PC-3 (cell line): ENCODE measurements at regions not wholly inside any gene's neighbourhood (a gene's known extent, or its start where the extent isn't known, plus 50 kb on each side); places are given as distances from the start of the nearest gene placed in this dataset.

Experiments used
- ATAC-seq: fragments of 200-7000 bp; cut with Tn5 transposase; 2 replicates; pipeline ENCODE4 v1.9.1; 2020; ENCODE audit warnings: mild to moderate bottlenecking, moderate library complexity
- BruUV-seq: library from RNA; stranded (reverse); fragments of 400-500 nt; replicated peaks from 2 replicates; lab custom pipeline; 2021; lab: Mats Ljungman, UMichigan
- CTCF ChIA-PET: fragments of 300-600 bp; sonication (Branson Sonifier 250); formaldehyde crosslinking; loops from one replicate; lab custom pipeline; 2022; ENCODE audit warnings: antibody characterized with exemption; lab: Charles Lee
- POLR2A ChIA-PET: fragments of 300-600 bp; sonication (Branson Sonifier 250); formaldehyde crosslinking; loops from one replicate; lab custom pipeline; 2022; ENCODE audit warnings: antibody characterized with exemption; ENCODE audit not compliant: unreplicated experiment; lab: Charles Lee
- DNase-seq: peaks from one replicate; pipeline ENCODE4 v3.0.0-alpha.2; 2015
- H2AFZ ChIP-seq: fragments of 300-600 bp; sonication (generic); 2 replicates; pipeline ENCODE4 v1.6.0; 2016; ENCODE audit warnings: antibody characterized with exemption, low read length
- H3F3A ChIP-seq: fragments of 300-600 bp; sonication (generic); one replicate; pipeline ENCODE4 v1.6.0; 2017; ENCODE audit warnings: antibody characterized with exemption, low read length, control low read depth, mild to moderate bottlenecking; ENCODE audit not compliant: unreplicated experiment
- H3K27ac ChIP-seq: fragments of 300-600 bp; sonication (generic); 2 replicates; pipeline ENCODE4 v1.5.1; 2016; ENCODE audit warnings: mild to moderate bottlenecking, low read length
- H3K27me3 ChIP-seq: fragments of 300-600 bp; sonication (generic); 2 replicates; pipeline ENCODE4 v1.6.1; 2016; ENCODE audit warnings: low read length, mixed read lengths
- H3K36me3 ChIP-seq: fragments of 300-600 bp; sonication (generic); 2 replicates; pipeline ENCODE4 v1.6.1; 2016; ENCODE audit warnings: low read depth, mixed run types, low read length, mixed read lengths
- H3K4me1 ChIP-seq: fragments of 300-600 bp; sonication (generic); 2 replicates; pipeline ENCODE4 v1.5.1; 2016; ENCODE audit warnings: low read length; ENCODE audit not compliant: insufficient read depth
- H3K4me2 ChIP-seq: fragments of 300-600 bp; sonication (generic); 2 replicates; pipeline ENCODE4 v1.6.0; 2016; ENCODE audit warnings: low read length
- H3K4me3 ChIP-seq: fragments of 300-600 bp; sonication (generic); 2 replicates; pipeline ENCODE4 v1.5.1; 2016; ENCODE audit warnings: mild to moderate bottlenecking, low read length, mixed read lengths
- H3K79me2 ChIP-seq: fragments of 300-600 bp; sonication (generic); 2 replicates; pipeline ENCODE4 v1.6.1; 2017; ENCODE audit warnings: low read length, mixed read lengths
- H3K9ac ChIP-seq: fragments of 300-600 bp; sonication (generic); 2 replicates; pipeline ENCODE4 v1.6.0; 2016; ENCODE audit warnings: mild to moderate bottlenecking, low read length
- H3K9me2 ChIP-seq: fragments of 300-600 bp; sonication (generic); replicated peaks from 2 replicates; pipeline ENCODE4 v1.6.1; 2016; ENCODE audit warnings: mixed run types, low read length, mixed read lengths
- H3K9me3 ChIP-seq: fragments of 300-600 bp; sonication (generic); 2 replicates; pipeline ENCODE4 v1.6.1; 2016; ENCODE audit warnings: low read length, mixed read lengths
- H4K20me1 ChIP-seq: fragments of 300-600 bp; sonication (generic); 2 replicates; pipeline ENCODE4 v1.6.1; 2016; ENCODE audit warnings: low read length, mixed read lengths
- EZH2 ChIP-seq: fragments of 300-600 bp; sonication (generic); IDR thresholded peaks from one replicate; pipeline ENCODE4 v1.6.1; 2017; ENCODE audit warnings: antibody characterized with exemption, mild to moderate bottlenecking, low read length; ENCODE audit not compliant: unreplicated experiment
- EZH2phosphoT487 ChIP-seq: fragments of 300-600 bp; sonication (generic); IDR thresholded peaks from 2 replicates; pipeline ENCODE4 v1.6.1; 2018; ENCODE audit warnings: mild to moderate bottlenecking, antibody characterized with exemption, low read length, borderline replicate concordance
- intact Hi-C: fragments of 100-400 bp; cut with micrococcal nuclease; formaldehyde crosslinking; loops from 2 replicates; pipeline ENCODE4 v1.9.0; 2023
- TF ChIP-seq, protein P1 (sequence below): fragments of 300-600 bp; sonication (generic); conservative IDR thresholded peaks from 2 replicates; pipeline ENCODE4 v1.5.1; 2017; ENCODE audit warnings: antibody characterized with exemption, low read depth, mild to moderate bottlenecking, low read length

DNA sequence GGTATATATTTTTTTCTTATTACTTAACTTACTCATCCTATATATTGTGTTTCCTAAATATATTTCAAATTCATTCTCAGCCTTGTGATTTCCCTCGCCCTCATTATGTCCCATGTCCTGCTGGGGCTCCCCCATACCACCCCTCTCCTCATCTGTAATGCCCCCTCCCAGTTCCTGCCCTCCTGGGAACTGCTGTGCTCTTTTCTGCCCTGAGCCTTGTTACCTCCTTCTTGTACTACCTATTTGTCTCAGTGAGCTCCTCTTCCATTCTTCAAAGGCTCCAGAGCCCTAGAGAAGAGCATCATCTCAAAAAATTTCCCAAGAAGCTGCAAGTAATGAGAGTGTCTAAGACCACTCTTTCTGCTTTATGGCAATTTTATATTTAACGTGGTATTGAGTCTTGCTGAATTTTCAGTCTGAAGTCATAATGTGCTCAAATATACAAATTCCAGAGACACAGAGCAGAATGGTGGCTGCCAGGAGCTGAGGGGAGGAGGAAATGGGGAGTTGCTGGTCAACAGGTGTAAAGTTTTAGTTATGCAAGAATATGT is 66.5 kb upstream of the TOP3B start:
- H3K9me3 ChIP-seq: no peaks in the 10 kb centered on the region
- no peak for ATAC-seq

GRCh38 chr22:22048318-22048942 is 65.8 kb upstream of the TOP3B start:
- Histone ChIP-seq H3K27me3 (peaks cover 13% of the 10 kb centered on the region), H3K4me2 (no peak overlapping the region), H3K4me3 (no peak overlapping the region), H3K79me2 (no peaks in the 10 kb centered on the region), H3K36me3 (no peaks in the 10 kb centered on the region), H4K20me1 (no peaks in the 10 kb centered on the region), H3K4me1 (no peaks in the 10 kb centered on the region), H3F3A (no peaks in the 10 kb centered on the region), H3K9me2 (no peaks in the 10 kb centered on the region), H3K27ac (no peak overlapping the region), H3K9me3 (no peaks in the 10 kb centered on the region), H2AFZ (no peak overlapping the region), H3K9ac (no peak overlapping the region)
- TF ChIP-seq, protein P1, sequence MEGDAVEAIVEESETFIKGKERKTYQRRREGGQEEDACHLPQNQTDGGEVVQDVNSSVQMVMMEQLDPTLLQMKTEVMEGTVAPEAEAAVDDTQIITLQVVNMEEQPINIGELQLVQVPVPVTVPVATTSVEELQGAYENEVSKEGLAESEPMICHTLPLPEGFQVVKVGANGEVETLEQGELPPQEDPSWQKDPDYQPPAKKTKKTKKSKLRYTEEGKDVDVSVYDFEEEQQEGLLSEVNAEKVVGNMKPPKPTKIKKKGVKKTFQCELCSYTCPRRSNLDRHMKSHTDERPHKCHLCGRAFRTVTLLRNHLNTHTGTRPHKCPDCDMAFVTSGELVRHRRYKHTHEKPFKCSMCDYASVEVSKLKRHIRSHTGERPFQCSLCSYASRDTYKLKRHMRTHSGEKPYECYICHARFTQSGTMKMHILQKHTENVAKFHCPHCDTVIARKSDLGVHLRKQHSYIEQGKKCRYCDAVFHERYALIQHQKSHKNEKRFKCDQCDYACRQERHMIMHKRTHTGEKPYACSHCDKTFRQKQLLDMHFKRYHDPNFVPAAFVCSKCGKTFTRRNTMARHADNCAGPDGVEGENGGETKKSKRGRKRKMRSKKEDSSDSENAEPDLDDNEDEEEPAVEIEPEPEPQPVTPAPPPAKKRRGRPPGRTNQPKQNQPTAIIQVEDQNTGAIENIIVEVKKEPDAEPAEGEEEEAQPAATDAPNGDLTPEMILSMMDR: no peak
- TF ChIP-seq EZH2phosphoT487 (no peak), EZH2 (no peak)
- DNase-seq: no peak
- no peak for ATAC-seq
- BruUV-seq: no TSS peak
- POLR2A ChIA-PET: no interaction called here
- CTCF ChIA-PET: no interaction called here
- intact Hi-C loops: no loop called here

More for the DNA sequence above, 66.5 kb upstream of the TOP3B start:
- Histone ChIP-seq H3K9me2 (no peaks in the 10 kb centered on the region), H3K9ac (no peak overlapping the region), H3K27me3 (peaks cover 8% of the 10 kb centered on the region), H3K4me3 (no peak overlapping the region), H3K27ac (no peak overlapping the region), H3F3A (no peaks in the 10 kb centered on the region), H3K4me2 (no peak overlapping the region), H3K79me2 (no peaks in the 10 kb centered on the region), H2AFZ (no peak overlapping the region), H4K20me1 (no peaks in the 10 kb centered on the region), H3K4me1 (no peaks in the 10 kb centered on the region), H3K36me3 (no peaks in the 10 kb centered on the region)
- CTCF ChIA-PET: no interaction called here
- BruUV-seq: no TSS peak
- POLR2A ChIA-PET: interaction anchor here (0.7 kb wide), 1 partner anchor 67 kb away, joined by 6 read pairs; the partner anchor contains the start of gene TOP3B
- no peak for DNase-seq
- intact Hi-C loops: no loop called here
- no peak for TF ChIP-seq EZH2phosphoT487
- TF ChIP-seq, protein P1: no peak
- no peak for TF ChIP-seq EZH2

GRCh38 chr22:22047776-22048175 is 65.2 kb upstream of the TOP3B start:
- intact Hi-C loops: no loop called here

More at GRCh38 chr22:22047776-22048175, 65.2 kb upstream of the TOP3B start:
- Histone ChIP-seq H3K79me2 (no peaks in the 10 kb centered on the region), H4K20me1 (no peaks in the 10 kb centered on the region), H3K4me1 (no peaks in the 10 kb centered on the region), H3K27me3 (peaks cover 17% of the 10 kb centered on the region), H2AFZ (no peak overlapping the region), H3K9me3 (no peaks in the 10 kb centered on the region), H3K36me3 (no peaks in the 10 kb centered on the region), H3K9me2 (no peaks in the 10 kb centered on the region), H3F3A (no peaks in the 10 kb centered on the region), H3K9ac (no peak overlapping the region), H3K4me2 (no peak overlapping the region), H3K27ac (no peak overlapping the region), H3K4me3 (no peak overlapping the region)
- TF ChIP-seq EZH2: no peak
- TF ChIP-seq, protein P1: no peak
- no peak for TF ChIP-seq EZH2phosphoT487
- ChIA-PET POLR2A (no interaction called here), CTCF (no interaction called here)
- DNase-seq (no peak), ATAC-seq (no peak)
- BruUV-seq: no TSS peak
